ENCODE measurements at regions not wholly inside any gene's neighbourhood (a gene's known extent, or its start where the extent isn't known, plus 50 kb on each side); places are given as distances from the start of the nearest gene placed in this dataset.

- TF ChIP-seq EP300 (IDR thresholded peaks at IDR 0.05): no peak
- TF ChIP-seq, protein P1, sequence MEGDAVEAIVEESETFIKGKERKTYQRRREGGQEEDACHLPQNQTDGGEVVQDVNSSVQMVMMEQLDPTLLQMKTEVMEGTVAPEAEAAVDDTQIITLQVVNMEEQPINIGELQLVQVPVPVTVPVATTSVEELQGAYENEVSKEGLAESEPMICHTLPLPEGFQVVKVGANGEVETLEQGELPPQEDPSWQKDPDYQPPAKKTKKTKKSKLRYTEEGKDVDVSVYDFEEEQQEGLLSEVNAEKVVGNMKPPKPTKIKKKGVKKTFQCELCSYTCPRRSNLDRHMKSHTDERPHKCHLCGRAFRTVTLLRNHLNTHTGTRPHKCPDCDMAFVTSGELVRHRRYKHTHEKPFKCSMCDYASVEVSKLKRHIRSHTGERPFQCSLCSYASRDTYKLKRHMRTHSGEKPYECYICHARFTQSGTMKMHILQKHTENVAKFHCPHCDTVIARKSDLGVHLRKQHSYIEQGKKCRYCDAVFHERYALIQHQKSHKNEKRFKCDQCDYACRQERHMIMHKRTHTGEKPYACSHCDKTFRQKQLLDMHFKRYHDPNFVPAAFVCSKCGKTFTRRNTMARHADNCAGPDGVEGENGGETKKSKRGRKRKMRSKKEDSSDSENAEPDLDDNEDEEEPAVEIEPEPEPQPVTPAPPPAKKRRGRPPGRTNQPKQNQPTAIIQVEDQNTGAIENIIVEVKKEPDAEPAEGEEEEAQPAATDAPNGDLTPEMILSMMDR (IDR thresholded peaks at IDR 0.05): no peak
Observed at GRCh38 chr7:68408873-68409272, 1189.4 kb upstream of the AUTS2 start.

All from ovary (tissue), 3 donors.